ENCODE measurements at regions not wholly inside any gene's neighbourhood (a gene's known extent, or its start where the extent isn't known, plus 50 kb on each side); places are given as distances from the start of the nearest gene placed in this dataset.

DNA sequence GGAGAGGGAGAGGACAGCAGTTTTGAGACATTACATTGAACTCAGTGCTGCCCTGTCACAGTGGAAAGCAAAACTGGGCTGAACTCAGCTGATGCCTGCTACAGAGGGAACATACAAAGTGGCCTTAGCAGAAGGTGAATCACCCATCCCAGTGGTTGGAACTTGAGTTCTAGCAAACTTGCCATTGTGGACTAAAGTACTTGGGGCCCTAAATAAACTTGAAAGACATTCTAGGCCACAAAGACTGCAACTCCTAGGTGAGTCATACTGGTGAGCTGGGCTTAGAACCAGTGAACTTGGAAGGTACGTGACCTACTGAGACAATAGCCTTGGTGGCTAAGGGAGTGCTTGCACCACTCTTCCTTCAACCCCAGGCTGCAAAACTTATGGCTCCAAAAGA is 155.7 kb upstream of the RIOK2 start:
- Mint-ChIP-seq H3K4me1 (ENCODE audit: low read depth, unreplicated experiment) (no peaks in the 10 kb centered on the region), H3K9me3 (ENCODE audit: unreplicated experiment) (peaks cover 8% of the 10 kb centered on the region), H3K27me3 (ENCODE audit: insufficient read depth, unreplicated experiment) (no peaks in the 10 kb centered on the region), H3K27ac (ENCODE audit: unreplicated experiment) (no peak overlapping the region), H3K4me3 (ENCODE audit: unreplicated experiment) (no peak overlapping the region), H3K36me3 (ENCODE audit: insufficient read depth, unreplicated experiment) (no peaks in the 10 kb centered on the region)
- CTCF ChIA-PET: no interaction called here
- no peak overlapping the region for H3K4me3 ChIP-seq (ENCODE audit: low read depth, low read length)
- no peak for DNase-seq
- H3K9me3 ChIP-seq: no peaks in the 10 kb centered on the region; the same call in 1 of the 2 replicates
- no peaks in the 10 kb centered on the region for H3K4me1 ChIP-seq
- no TSS peak for BruUV-seq (replicated peaks)
- TF ChIP-seq, protein P1, sequence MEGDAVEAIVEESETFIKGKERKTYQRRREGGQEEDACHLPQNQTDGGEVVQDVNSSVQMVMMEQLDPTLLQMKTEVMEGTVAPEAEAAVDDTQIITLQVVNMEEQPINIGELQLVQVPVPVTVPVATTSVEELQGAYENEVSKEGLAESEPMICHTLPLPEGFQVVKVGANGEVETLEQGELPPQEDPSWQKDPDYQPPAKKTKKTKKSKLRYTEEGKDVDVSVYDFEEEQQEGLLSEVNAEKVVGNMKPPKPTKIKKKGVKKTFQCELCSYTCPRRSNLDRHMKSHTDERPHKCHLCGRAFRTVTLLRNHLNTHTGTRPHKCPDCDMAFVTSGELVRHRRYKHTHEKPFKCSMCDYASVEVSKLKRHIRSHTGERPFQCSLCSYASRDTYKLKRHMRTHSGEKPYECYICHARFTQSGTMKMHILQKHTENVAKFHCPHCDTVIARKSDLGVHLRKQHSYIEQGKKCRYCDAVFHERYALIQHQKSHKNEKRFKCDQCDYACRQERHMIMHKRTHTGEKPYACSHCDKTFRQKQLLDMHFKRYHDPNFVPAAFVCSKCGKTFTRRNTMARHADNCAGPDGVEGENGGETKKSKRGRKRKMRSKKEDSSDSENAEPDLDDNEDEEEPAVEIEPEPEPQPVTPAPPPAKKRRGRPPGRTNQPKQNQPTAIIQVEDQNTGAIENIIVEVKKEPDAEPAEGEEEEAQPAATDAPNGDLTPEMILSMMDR (IDR thresholded peaks at IDR 0.05; ENCODE audit: insufficient read depth in 1 of 2, low read depth in 1 of 2, low read length in 1 of 2, severe bottlenecking in 1 of 2, unreplicated experiment in 1 of 2): no peak
- no peaks in the 10 kb centered on the region for H3K27me3 ChIP-seq (replicated peaks; ENCODE audit: control insufficient read depth, insufficient read depth, low read length)
- intact Hi-C loops (cut with micrococcal nuclease; ENCODE audit: unreplicated experiment): no loop called here
- H3K36me3 ChIP-seq (ENCODE audit: control insufficient read depth, insufficient read depth, low read length): no peaks in the 10 kb centered on the region
- POLR2A ChIA-PET: no interaction called here

DNA sequence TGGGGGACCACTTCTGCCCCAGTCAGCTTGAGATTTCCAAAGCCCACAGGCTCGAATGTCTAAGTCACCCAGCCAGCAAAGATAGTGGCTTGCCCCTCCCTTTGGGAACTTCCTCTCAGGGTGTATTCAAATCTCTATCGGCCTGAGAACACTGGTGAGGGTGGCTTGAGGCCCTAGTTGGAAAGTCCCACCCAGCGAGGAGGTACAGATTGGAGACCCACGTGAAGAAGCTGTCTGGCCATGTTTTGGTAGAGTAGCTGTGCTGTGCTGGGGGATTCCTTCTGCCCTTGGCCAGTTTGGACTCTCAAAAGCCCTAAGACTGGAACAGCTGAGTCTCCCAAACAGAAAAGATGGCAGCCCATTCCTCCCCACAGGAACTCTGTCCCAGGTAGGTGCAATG is 172.7 kb upstream of the RIOK2 start:
- Mint-ChIP-seq H3K9me3 (ENCODE audit: unreplicated experiment) (no peaks in the 10 kb centered on the region), H3K27ac (ENCODE audit: unreplicated experiment) (no peak overlapping the region), H3K4me3 (ENCODE audit: unreplicated experiment) (no peak overlapping the region), H3K27me3 (ENCODE audit: insufficient read depth, unreplicated experiment) (no peaks in the 10 kb centered on the region), H3K4me1 (ENCODE audit: low read depth, unreplicated experiment) (no peaks in the 10 kb centered on the region), H3K36me3 (ENCODE audit: insufficient read depth, unreplicated experiment) (no peaks in the 10 kb centered on the region)
- no peaks in the 10 kb centered on the region for H3K27me3 ChIP-seq (replicated peaks; ENCODE audit: control insufficient read depth, insufficient read depth, low read length)
- intact Hi-C loops (cut with micrococcal nuclease; ENCODE audit: unreplicated experiment): loop anchor here (5.0 kb wide), 1 partner anchor 177 kb away; no protein-coding TSS in a partner anchor
- H3K4me1 ChIP-seq: no peaks in the 10 kb centered on the region
- H3K4me3 ChIP-seq (ENCODE audit: low read depth, low read length): no peak overlapping the region
- no peak for DNase-seq
- H3K9me3 ChIP-seq: no peaks in the 10 kb centered on the region
- H3K36me3 ChIP-seq (ENCODE audit: control insufficient read depth, insufficient read depth, low read length): no peaks in the 10 kb centered on the region
- ChIA-PET CTCF (no interaction called here), POLR2A (no interaction called here)
- TF ChIP-seq, protein P1 (IDR thresholded peaks at IDR 0.05; ENCODE audit: insufficient read depth in 1 of 2, low read depth in 1 of 2, low read length in 1 of 2, severe bottlenecking in 1 of 2, unreplicated experiment in 1 of 2): no peak
- no TSS peak for BruUV-seq (replicated peaks)

- Mint-ChIP-seq H3K27me3 (ENCODE audit: insufficient read depth, unreplicated experiment) (no peaks in the 10 kb centered on the region), H3K9me3 (ENCODE audit: unreplicated experiment) (no peaks in the 10 kb centered on the region), H3K27ac (ENCODE audit: unreplicated experiment) (no peak overlapping the region), H3K4me1 (ENCODE audit: low read depth, unreplicated experiment) (no peaks in the 10 kb centered on the region), H3K36me3 (ENCODE audit: insufficient read depth, unreplicated experiment) (no peaks in the 10 kb centered on the region), H3K4me3 (ENCODE audit: unreplicated experiment) (no peak overlapping the region)
- no TSS peak for BruUV-seq (replicated peaks)
- ChIA-PET POLR2A (no interaction called here), CTCF (no interaction called here)
- H3K4me1 ChIP-seq: no peaks in the 10 kb centered on the region
- H3K9me3 ChIP-seq: no peaks in the 10 kb centered on the region
- TF ChIP-seq, protein P1 (IDR thresholded peaks at IDR 0.05; ENCODE audit: insufficient read depth in 1 of 2, low read depth in 1 of 2, low read length in 1 of 2, severe bottlenecking in 1 of 2, unreplicated experiment in 1 of 2): no peak
- H3K36me3 ChIP-seq (ENCODE audit: control insufficient read depth, insufficient read depth, low read length): no peaks in the 10 kb centered on the region
- H3K4me3 ChIP-seq (ENCODE audit: low read depth, low read length): no peak overlapping the region
- no peaks in the 10 kb centered on the region for H3K27me3 ChIP-seq (replicated peaks; ENCODE audit: control insufficient read depth, insufficient read depth, low read length)
- no peak for DNase-seq
- intact Hi-C loops (cut with micrococcal nuclease; ENCODE audit: unreplicated experiment): no loop called here
These were observed 180.5 kb upstream of the RIOK2 start for GRCh38 chr5:97363577-97363976.
